Neural progenitor cell (in vitro differentiated cells): ENCODE measurements at regions not wholly inside any gene's neighbourhood (a gene's known extent, or its start where the extent isn't known, plus 50 kb on each side); places are given as distances from the start of the nearest gene placed in this dataset.

Experiments used
- EZH2phosphoT487 ChIP-seq: fragments of 200-600 bp; sonication (generic); IDR thresholded peaks from 2 replicates; pipeline ENCODE4 v1.6.1; 2017; ENCODE audit warnings: antibody characterized with exemption
- TF ChIP-seq, protein P1 (sequence below): fragments of 200-600 bp; sonication (generic); IDR thresholded peaks from 2 replicates; pipeline ENCODE4 v1.5.1; 2017; ENCODE audit warnings: antibody characterized with exemption, mild to moderate bottlenecking

DNA sequence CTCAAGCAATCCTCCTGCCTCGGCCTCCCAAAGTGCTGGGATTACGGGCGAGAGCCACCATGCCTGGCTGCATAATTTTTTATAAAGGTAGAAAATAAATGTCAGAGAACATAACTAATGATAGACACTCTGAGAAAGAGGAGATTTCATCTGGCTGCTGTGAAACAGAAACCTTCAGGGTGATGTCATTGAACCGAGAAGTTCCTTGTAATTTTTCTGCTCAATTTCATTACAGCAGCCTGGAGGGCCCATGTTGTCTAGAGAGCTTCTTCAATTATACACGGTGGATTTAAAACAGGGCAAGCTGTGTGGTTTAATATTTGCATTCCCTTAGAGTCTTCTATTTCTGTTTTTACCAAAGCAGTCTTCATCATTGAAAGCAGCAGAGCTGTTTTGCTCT, 64.3 kb upstream of the MORC3 start:
- TF ChIP-seq, protein P1, sequence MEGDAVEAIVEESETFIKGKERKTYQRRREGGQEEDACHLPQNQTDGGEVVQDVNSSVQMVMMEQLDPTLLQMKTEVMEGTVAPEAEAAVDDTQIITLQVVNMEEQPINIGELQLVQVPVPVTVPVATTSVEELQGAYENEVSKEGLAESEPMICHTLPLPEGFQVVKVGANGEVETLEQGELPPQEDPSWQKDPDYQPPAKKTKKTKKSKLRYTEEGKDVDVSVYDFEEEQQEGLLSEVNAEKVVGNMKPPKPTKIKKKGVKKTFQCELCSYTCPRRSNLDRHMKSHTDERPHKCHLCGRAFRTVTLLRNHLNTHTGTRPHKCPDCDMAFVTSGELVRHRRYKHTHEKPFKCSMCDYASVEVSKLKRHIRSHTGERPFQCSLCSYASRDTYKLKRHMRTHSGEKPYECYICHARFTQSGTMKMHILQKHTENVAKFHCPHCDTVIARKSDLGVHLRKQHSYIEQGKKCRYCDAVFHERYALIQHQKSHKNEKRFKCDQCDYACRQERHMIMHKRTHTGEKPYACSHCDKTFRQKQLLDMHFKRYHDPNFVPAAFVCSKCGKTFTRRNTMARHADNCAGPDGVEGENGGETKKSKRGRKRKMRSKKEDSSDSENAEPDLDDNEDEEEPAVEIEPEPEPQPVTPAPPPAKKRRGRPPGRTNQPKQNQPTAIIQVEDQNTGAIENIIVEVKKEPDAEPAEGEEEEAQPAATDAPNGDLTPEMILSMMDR: no peak
- TF ChIP-seq EZH2phosphoT487: no peak
